Prostate gland (tissue), 2 donors: ENCODE measurements at regions not wholly inside any gene's neighbourhood (a gene's known extent, or its start where the extent isn't known, plus 50 kb on each side); places are given as distances from the start of the nearest gene placed in this dataset.

Experiments
- DNase-seq: peaks from one replicate; pipeline ENCODE4 v3.0.0-alpha.2; 2019; ENCODE audit warnings: low spot score
- H3K27ac ChIP-seq, 2 donors: fragments of 200-600 bp; sonication (generic); 2 replicates each; pipeline ENCODE4 v1.5.1; 2017 to 2019
- H3K27me3 ChIP-seq: fragments of 200-600 bp; sonication (generic); replicated peaks from 2 replicates; pipeline ENCODE4 v1.5.1; 2019; ENCODE audit not compliant: insufficient read depth
- H3K36me3 ChIP-seq, 2 donors: fragments of 200-600 bp; sonication (generic); 1 replicate in 1 of 2; 2 replicates in 1 of 2; pipeline versions ENCODE4 v1.5.1 to v1.8.1; 2017 to 2019
- H3K4me1 ChIP-seq: fragments of 200-600 bp; sonication (generic); replicated peaks from 2 replicates; pipeline ENCODE4 v1.5.1; 2019
- H3K4me3 ChIP-seq, 2 donors: fragments of 200-600 bp; sonication (generic); 2 replicates each; pipeline ENCODE4 v1.5.1; 2017 to 2019
- H3K9me3 ChIP-seq: fragments of 200-600 bp; sonication (generic); 2 replicates; pipeline ENCODE4 v1.5.1; 2017
- CTCF ChIP-seq, 4 experiments: fragments of 200-600 bp in 2 of 4; fragments of 450-650 bp in 2 of 4; sonication (generic) in 2 of 4; IDR thresholded peaks; 1 replicate in 3 of 4; 2 replicates in 1 of 4; pipeline ENCODE4 v1.5.1; 2016 to 2019; ENCODE audit warnings: antibody characterized with exemption in 4 of 4, mild to moderate bottlenecking in 2 of 4, moderate library complexity in 2 of 4
- POLR2A ChIP-seq: fragments of 450-650 bp; IDR thresholded peaks from one replicate; pipeline ENCODE4 v1.6.1; 2016; ENCODE audit warnings: antibody characterized with exemption, mild to moderate bottlenecking
- POLR2AphosphoS5 ChIP-seq: sonication (generic); formaldehyde crosslinking; IDR thresholded peaks from one replicate; pipeline ENCODE4 v1.6.1; 2017; ENCODE audit warnings: antibody characterized with exemption
- WGBS: methylation state at CpG from one replicate; pipeline ENCODE4 v1.1.5; 2018; 5-methylcytosine and 5-hydroxymethylcytosine counted together
- intact Hi-C: fragments of 100-400 bp; cut with DNase I; formaldehyde crosslinking; loops from one replicate; pipeline ENCODE4 v1.14.2; 2022

- Histone ChIP-seq H3K4me3 (no peak overlapping the region), H3K4me1 (no peaks in the 10 kb centered on the region), H3K9me3 (no peaks in the 10 kb centered on the region), H3K27ac (no peak overlapping the region), H3K36me3 (no peaks in the 10 kb centered on the region), H3K27me3 (no peaks in the 10 kb centered on the region)
- intact Hi-C loops: no loop called here
- no peak for DNase-seq
- no peak for TF ChIP-seq POLR2A
- TF ChIP-seq CTCF (IDR thresholded peaks at IDR 0.05): no peak
- TF ChIP-seq POLR2AphosphoS5: no peak
- 87% methylated on average over 1 of the region's 1 CpG for WGBS
Measured at GRCh38 chr6:12379181-12379580, 89.0 kb downstream of the EDN1 start.

GRCh38 chr6:12381587-12381986 lies 91.4 kb downstream of the EDN1 start:
- no peak for DNase-seq
- H3K4me1 ChIP-seq: no peaks in the 10 kb centered on the region
- no peaks in the 10 kb centered on the region for H3K27me3 ChIP-seq
- H3K36me3 ChIP-seq: no peaks in the 10 kb centered on the region
- no peak for TF ChIP-seq CTCF (IDR thresholded peaks at IDR 0.05)
- no peak for TF ChIP-seq POLR2AphosphoS5
- TF ChIP-seq POLR2A: no peak
- intact Hi-C loops: no loop called here
- no peak overlapping the region for H3K27ac ChIP-seq
- no peak overlapping the region for H3K4me3 ChIP-seq
- H3K9me3 ChIP-seq: no peaks in the 10 kb centered on the region

- no peaks in the 10 kb centered on the region for H3K27me3 ChIP-seq
- no peaks in the 10 kb centered on the region for H3K4me1 ChIP-seq
- no peaks in the 10 kb centered on the region for H3K9me3 ChIP-seq
- no peak for TF ChIP-seq CTCF (IDR thresholded peaks at IDR 0.05)
- no peak for TF ChIP-seq POLR2AphosphoS5
- TF ChIP-seq POLR2A: no peak
- H3K4me3 ChIP-seq: no peak overlapping the region
- no peak overlapping the region for H3K27ac ChIP-seq
- no peak for DNase-seq
- no peaks in the 10 kb centered on the region for H3K36me3 ChIP-seq
- intact Hi-C loops: no loop called here
- 89% methylated on average over 3 of the region's 3 CpGs for WGBS
Measured at GRCh38 chr6:12383448-12383847, 93.3 kb downstream of the EDN1 start.

- intact Hi-C loops: no loop called here
- Histone ChIP-seq H3K9me3 (no peaks in the 10 kb centered on the region), H3K4me1 (no peaks in the 10 kb centered on the region), H3K4me3 (no peak overlapping the region), H3K36me3 (no peaks in the 10 kb centered on the region), H3K27me3 (no peaks in the 10 kb centered on the region), H3K27ac (no peak overlapping the region)
- WGBS: 56% methylated on average over 2 of the region's 2 CpGs
- TF ChIP-seq POLR2AphosphoS5 (no peak), CTCF (IDR thresholded peaks at IDR 0.05) (no peak), POLR2A (no peak)
- DNase-seq: no peak
Measured at GRCh38 chr6:12384357-12384912, 94.3 kb downstream of the EDN1 start.

GRCh38 chr6:12385316-12385715 lies 95.2 kb downstream of the EDN1 start:
- H3K27ac ChIP-seq: no peak overlapping the region
- 83% methylated on average over 3 of the region's 3 CpGs for WGBS
- intact Hi-C loops: no loop called here
- H3K4me3 ChIP-seq: no peak overlapping the region
- H3K4me1 ChIP-seq: no peaks in the 10 kb centered on the region
- H3K9me3 ChIP-seq: no peaks in the 10 kb centered on the region
- no peak for DNase-seq
- TF ChIP-seq CTCF (IDR thresholded peaks at IDR 0.05) (no peak), POLR2AphosphoS5 (no peak), POLR2A (no peak)
- H3K36me3 ChIP-seq: no peaks in the 10 kb centered on the region
- H3K27me3 ChIP-seq: no peaks in the 10 kb centered on the region
